H9 (cell line): ENCODE measurements at regions not wholly inside any gene's neighbourhood (a gene's known extent, or its start where the extent isn't known, plus 50 kb on each side); places are given as distances from the start of the nearest gene placed in this dataset.

ENCODE experiments used
- DNase-seq: peaks from one replicate; pipeline ENCODE4 v3.0.0-alpha.2; 2017
- H2AFZ ChIP-seq: one replicate; pipeline ENCODE4 v1.6.1; 2013; ENCODE audit warnings: mild to moderate bottlenecking, low read length, control low read depth, moderate library complexity
- H2AK5ac ChIP-seq: 2 replicates; pipeline ENCODE4 v1.6.1; 2013; ENCODE audit warnings: low read length, control low read depth, mixed read lengths; ENCODE audit not compliant: insufficient read length
- H2BK120ac ChIP-seq: one replicate; pipeline ENCODE4 v1.6.1; 2013; ENCODE audit warnings: low read depth, mild to moderate bottlenecking, low read length, control low read depth, inconsistent platforms; ENCODE audit not compliant: poor library complexity, severe bottlenecking
- H2BK12ac ChIP-seq: 2 replicates; pipeline ENCODE4 v1.6.1; 2013; ENCODE audit warnings: low read length, control low read depth, mixed read lengths, low read depth; ENCODE audit not compliant: insufficient read length
- H2BK15ac ChIP-seq: 2 replicates; pipeline ENCODE4 v1.6.1; 2013; ENCODE audit warnings: low read depth, low read length, control low read depth
- H2BK20ac ChIP-seq: one replicate; pipeline ENCODE4 v1.6.1; 2013; ENCODE audit warnings: low read depth, mild to moderate bottlenecking, low read length, control low read depth, inconsistent platforms; ENCODE audit not compliant: poor library complexity, severe bottlenecking
- H2BK5ac ChIP-seq: 2 replicates; pipeline ENCODE4 v1.6.1; 2013; ENCODE audit warnings: low read length, control low read depth, mixed read lengths; ENCODE audit not compliant: insufficient read length
- H3K14ac ChIP-seq: 2 replicates; pipeline ENCODE4 v1.6.1; 2013; ENCODE audit warnings: low read length, control low read depth; ENCODE audit not compliant: insufficient read depth
- H3K18ac ChIP-seq: 2 replicates; pipeline ENCODE4 v1.6.1; 2013; ENCODE audit warnings: low read depth, mild to moderate bottlenecking, mixed read lengths, low read length, control low read depth; ENCODE audit not compliant: insufficient read length
- H3K23ac ChIP-seq: 2 replicates; pipeline ENCODE4 v1.6.1; 2013; ENCODE audit warnings: low read length, control low read depth, mixed read lengths, low read depth; ENCODE audit not compliant: insufficient read length
- H3K23me2 ChIP-seq: 2 replicates; pipeline ENCODE4 v1.6.1; 2013; ENCODE audit warnings: low read depth, mild to moderate bottlenecking, mixed read lengths, low read length, control low read depth; ENCODE audit not compliant: insufficient read length, poor library complexity, severe bottlenecking
- H3K27ac ChIP-seq: 2 replicates; pipeline ENCODE4 v1.5.1; 2013; ENCODE audit warnings: low read length, control low read depth, mixed read lengths, low read depth; ENCODE audit not compliant: insufficient read length
- H3K27me3 ChIP-seq: 2 replicates; pipeline ENCODE4 v1.6.1; 2013; ENCODE audit warnings: low read length, control low read depth, inconsistent platforms; ENCODE audit not compliant: insufficient read depth
- H3K4ac ChIP-seq: 2 replicates; pipeline ENCODE4 v1.6.1; 2013; ENCODE audit warnings: low read depth, mild to moderate bottlenecking, control low read depth, inconsistent platforms, low read length, moderate library complexity
- H3K4me1 ChIP-seq: 2 replicates; pipeline ENCODE4 v1.6.1; 2013; ENCODE audit warnings: low read length, control low read depth, inconsistent platforms; ENCODE audit not compliant: insufficient read depth
- H3K4me2 ChIP-seq: 2 replicates; pipeline ENCODE4 v1.6.1; 2013; ENCODE audit warnings: low read length, control low read depth, mixed read lengths; ENCODE audit not compliant: insufficient read length, insufficient read depth
- H3K56ac ChIP-seq: 2 replicates; pipeline ENCODE4 v1.6.1; 2013; ENCODE audit warnings: low read depth, mild to moderate bottlenecking, mixed read lengths, low read length, control low read depth; ENCODE audit not compliant: insufficient read length
- H3K79me1 ChIP-seq: 2 replicates; pipeline ENCODE4 v1.6.1; 2013; ENCODE audit warnings: low read depth, mild to moderate bottlenecking, moderate library complexity, low read length, control low read depth, inconsistent platforms; ENCODE audit not compliant: insufficient read depth, poor library complexity, severe bottlenecking
- H3K79me2 ChIP-seq: 2 replicates; pipeline ENCODE4 v1.6.1; 2013; ENCODE audit warnings: low read length, control low read depth, inconsistent platforms; ENCODE audit not compliant: insufficient read depth
- H3K9ac ChIP-seq: 2 replicates; pipeline ENCODE4 v1.6.1; 2013; ENCODE audit warnings: low read length, control low read depth, mixed read lengths; ENCODE audit not compliant: insufficient read length; ENCODE audit errors: extremely low read depth
- H3K9me3 ChIP-seq: one replicate; pipeline ENCODE4 v1.6.1; 2013; ENCODE audit warnings: low read depth, low read length, inconsistent platforms; ENCODE audit not compliant: control insufficient read depth
- H3T11ph ChIP-seq: one replicate; pipeline ENCODE4 v1.6.1; 2013; ENCODE audit warnings: mild to moderate bottlenecking, low read length, control low read depth, inconsistent platforms
- H4K20me1 ChIP-seq: one replicate; pipeline ENCODE4 v1.6.1; 2013; ENCODE audit not compliant: control insufficient read depth, insufficient read length, insufficient read depth
- H4K5ac ChIP-seq: 2 replicates; pipeline ENCODE4 v1.6.1; 2013; ENCODE audit warnings: low read depth, mild to moderate bottlenecking, mixed read lengths, low read length, control low read depth; ENCODE audit not compliant: insufficient read length
- H4K8ac ChIP-seq: replicated peaks from 2 replicates; pipeline ENCODE4 v1.6.1; 2013; ENCODE audit warnings: low read length, control low read depth, mixed read lengths, low read depth; ENCODE audit not compliant: insufficient read length
- H4K91ac ChIP-seq: 2 replicates; pipeline ENCODE4 v1.6.1; 2013; ENCODE audit warnings: low read depth, mild to moderate bottlenecking, moderate library complexity, mixed read lengths, low read length, control low read depth; ENCODE audit not compliant: insufficient read length
- H3K27ac Mint-ChIP-seq, 3 experiments: 2 replicates in 2 of 3; 3 replicates in 1 of 3; pipeline ENCODE4 v1.8.0; 2020 to 2021; ENCODE audit warnings: mixed read lengths in 3 of 3, mild to moderate bottlenecking in 1 of 3, moderate library complexity in 1 of 3
- H3K27me3 Mint-ChIP-seq: 2 replicates; pipeline ENCODE4 v1.8.0; 2021; ENCODE audit warnings: low read depth, mild to moderate bottlenecking, moderate library complexity, mixed read lengths
- H3K36me3 Mint-ChIP-seq, 3 experiments: 2 replicates in 2 of 3; 3 replicates in 1 of 3; pipeline ENCODE4 v1.8.0; 2020 to 2021; ENCODE audit warnings: low read depth in 3 of 3, mixed read lengths in 3 of 3; ENCODE audit not compliant: insufficient read depth in 1 of 3
- H3K4me1 Mint-ChIP-seq, 2 experiments: 2 replicates each; pipeline ENCODE4 v1.8.0; 2020; ENCODE audit warnings: mixed read lengths in 2 of 2
- H3K4me3 Mint-ChIP-seq, 2 experiments: 2 replicates in 1 of 2; 3 replicates in 1 of 2; pipeline ENCODE4 v1.8.0; 2020 to 2021; ENCODE audit warnings: mild to moderate bottlenecking in 2 of 2, mixed read lengths in 2 of 2, moderate library complexity in 1 of 2
- H3K9me3 Mint-ChIP-seq, 2 experiments: 2 replicates in 1 of 2; 3 replicates in 1 of 2; pipeline ENCODE4 v1.8.0; 2020; ENCODE audit warnings: mild to moderate bottlenecking in 2 of 2, mixed read lengths in 2 of 2, moderate library complexity in 1 of 2
- WGBS: extraction: QIAGEN DNeasy Blood & Tissue Kit; methylation state at CpG from one replicate; pipeline ENCODE4 v1.1.7; 2013; ENCODE audit warnings: missing lambda C conversion rate, low lambda C conversion rate, mixed read lengths; ENCODE audit not compliant: insufficient read length; ENCODE audit errors: extremely low coverage; 5-methylcytosine and 5-hydroxymethylcytosine counted together
- TF ChIP-seq, protein P1 (sequence below): fragments of 200-600 bp; sonication (generic); conservative IDR thresholded peaks from 3 replicates; pipeline ENCODE4 v1.8.0; 2021; ENCODE audit warnings: antibody characterized with exemption, mild to moderate bottlenecking

- no peak overlapping the region for H2BK20ac ChIP-seq
- no peak overlapping the region for H3K4ac ChIP-seq
- H3K18ac ChIP-seq = no peak overlapping the region
- H3K79me2 ChIP-seq = no peaks in the 10 kb centered on the region
- no peaks in the 10 kb centered on the region for H3K9me3 ChIP-seq
- no peak overlapping the region for H4K5ac ChIP-seq
- Mint-ChIP-seq H3K4me1 (no peaks in the 10 kb centered on the region), H3K9me3 (no peaks in the 10 kb centered on the region), H3K36me3 (no peaks in the 10 kb centered on the region), H3K4me3 (no peak overlapping the region), H3K27ac (no peak overlapping the region), H3K27me3 (no peaks in the 10 kb centered on the region)
- no peaks in the 10 kb centered on the region for H3K79me1 ChIP-seq
- H2AK5ac ChIP-seq = no peak overlapping the region
- H3K23ac ChIP-seq = no peak overlapping the region
- DNase-seq = peak; percentile 41
- H2BK120ac ChIP-seq = no peak overlapping the region
- no peaks in the 10 kb centered on the region for H4K20me1 ChIP-seq
- no peaks in the 10 kb centered on the region for H3K27me3 ChIP-seq
- H4K91ac ChIP-seq = no peak overlapping the region
- no peak overlapping the region for H3K4me2 ChIP-seq
- no peak overlapping the region for H3K9ac ChIP-seq
- TF ChIP-seq, protein P1, sequence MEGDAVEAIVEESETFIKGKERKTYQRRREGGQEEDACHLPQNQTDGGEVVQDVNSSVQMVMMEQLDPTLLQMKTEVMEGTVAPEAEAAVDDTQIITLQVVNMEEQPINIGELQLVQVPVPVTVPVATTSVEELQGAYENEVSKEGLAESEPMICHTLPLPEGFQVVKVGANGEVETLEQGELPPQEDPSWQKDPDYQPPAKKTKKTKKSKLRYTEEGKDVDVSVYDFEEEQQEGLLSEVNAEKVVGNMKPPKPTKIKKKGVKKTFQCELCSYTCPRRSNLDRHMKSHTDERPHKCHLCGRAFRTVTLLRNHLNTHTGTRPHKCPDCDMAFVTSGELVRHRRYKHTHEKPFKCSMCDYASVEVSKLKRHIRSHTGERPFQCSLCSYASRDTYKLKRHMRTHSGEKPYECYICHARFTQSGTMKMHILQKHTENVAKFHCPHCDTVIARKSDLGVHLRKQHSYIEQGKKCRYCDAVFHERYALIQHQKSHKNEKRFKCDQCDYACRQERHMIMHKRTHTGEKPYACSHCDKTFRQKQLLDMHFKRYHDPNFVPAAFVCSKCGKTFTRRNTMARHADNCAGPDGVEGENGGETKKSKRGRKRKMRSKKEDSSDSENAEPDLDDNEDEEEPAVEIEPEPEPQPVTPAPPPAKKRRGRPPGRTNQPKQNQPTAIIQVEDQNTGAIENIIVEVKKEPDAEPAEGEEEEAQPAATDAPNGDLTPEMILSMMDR = peak; percentile 38; the same call in 1 of the 3 replicates
- H3K4me1 ChIP-seq = no peaks in the 10 kb centered on the region
- no peak overlapping the region for H2AFZ ChIP-seq
- H4K8ac ChIP-seq = no peak overlapping the region
- no peak overlapping the region for H2BK15ac ChIP-seq
- no peak overlapping the region for H2BK12ac ChIP-seq
- H3K27ac ChIP-seq = no peak overlapping the region
- no peak overlapping the region for H2BK5ac ChIP-seq
- no peak overlapping the region for H3T11ph ChIP-seq
- H3K23me2 ChIP-seq = no peaks in the 10 kb centered on the region
- no peak overlapping the region for H3K56ac ChIP-seq
- no peak overlapping the region for H3K14ac ChIP-seq
- WGBS = no CpG with 5 or more reads among the region's 3 CpGs
These were observed 1096.5 kb downstream of the FSCB start for GRCh38 chr14:43410631-43411030.
